DMS 273 treated with DMSO at 0.1 percent for 48 hours (cell line): ENCODE measurements at regions not wholly inside any gene's neighbourhood (a gene's known extent, or its start where the extent isn't known, plus 50 kb on each side); places are given as distances from the start of the nearest gene placed in this dataset.
"Not testable (repeated sequence)": the region's sequence is repeated elsewhere in the genome, so short reads cannot be mapped to it uniquely, and the experiment has no call there.

ENCODE experiments used
- DNase-seq: peaks from one replicate; lab custom pipeline; 2025; lab: John Stamatoyannopoulos, UW

DNA sequence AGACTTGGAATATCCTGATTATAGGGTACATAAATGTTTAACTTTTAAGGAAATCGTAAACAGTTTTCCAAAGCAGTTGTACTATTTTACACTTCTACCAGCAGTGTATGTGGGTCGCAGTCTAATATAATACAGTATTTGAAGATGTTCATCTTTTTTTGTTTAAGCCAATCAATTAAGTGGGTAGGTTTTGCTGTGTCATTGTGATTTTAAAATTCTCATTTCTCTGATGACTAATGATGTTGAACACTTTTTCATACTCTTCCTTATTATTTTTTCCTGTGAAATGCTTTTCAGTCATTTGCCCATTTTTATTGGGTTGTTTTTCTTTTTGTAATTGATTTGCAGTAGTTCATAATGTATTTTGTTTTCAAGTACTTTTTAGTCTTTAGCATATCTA is 2689.7 kb downstream of the PCDH9 start:
- no peak for DNase-seq

DNA sequence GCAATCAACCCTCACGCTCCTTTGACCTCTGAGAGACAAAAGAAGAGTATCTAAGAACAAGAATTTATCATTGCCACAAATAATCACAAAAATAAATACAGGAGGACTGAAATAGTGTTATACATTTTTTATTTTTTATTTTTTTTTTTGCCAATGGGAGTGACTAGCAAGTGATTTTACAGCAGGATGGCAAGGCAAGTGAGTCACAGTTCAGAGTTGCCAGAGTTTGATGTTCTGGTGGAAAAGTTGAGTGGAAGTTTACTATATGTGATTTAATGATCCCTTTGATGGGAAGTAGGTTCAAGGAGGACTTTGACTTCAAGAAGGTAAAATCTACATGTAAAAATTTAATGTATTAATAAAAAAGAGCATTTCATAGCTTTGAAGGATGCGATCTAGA is 2691.4 kb downstream of the PCDH9 start:
- DNase-seq = no peak

DNA sequence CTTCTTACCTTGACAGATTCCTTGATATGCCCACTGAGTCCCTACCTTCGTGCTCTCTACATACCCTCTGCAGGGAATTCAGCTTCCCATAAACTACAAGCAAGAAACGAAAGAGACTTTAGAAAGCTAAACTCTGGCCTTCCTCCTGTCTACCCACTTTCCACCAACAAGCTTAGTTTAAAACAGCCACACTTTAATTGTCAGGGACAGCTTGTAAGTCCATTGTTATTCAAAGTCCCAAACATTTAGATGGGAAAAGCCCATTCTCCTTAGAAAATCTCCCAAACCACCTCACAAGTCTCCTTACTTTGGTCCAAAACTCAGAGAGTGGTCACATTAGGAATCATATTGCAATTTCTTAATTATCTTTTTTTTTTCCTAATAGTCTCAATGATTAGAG is 2695.8 kb downstream of the PCDH9 start:
- DNase-seq = no peak

DNA sequence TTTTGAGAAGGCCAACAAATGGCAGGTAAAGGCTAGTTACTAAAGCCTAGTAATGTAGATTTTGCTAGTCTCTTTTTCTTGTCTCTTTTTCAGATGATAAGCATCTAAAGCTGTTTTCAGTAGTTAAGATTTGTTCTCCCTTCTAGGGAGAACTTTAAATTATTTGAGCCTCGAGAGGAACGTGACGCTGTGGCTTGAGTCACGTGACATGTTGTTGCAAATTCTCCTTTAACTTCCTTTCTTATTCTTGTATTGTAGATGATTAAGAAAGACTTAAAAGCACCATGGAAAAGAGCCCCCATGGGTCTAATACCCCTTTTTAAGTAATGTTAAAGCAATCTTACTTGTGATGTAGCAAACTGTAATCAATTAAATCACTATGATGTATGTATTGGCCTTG is 2698.7 kb downstream of the PCDH9 start:
- no peak for DNase-seq

DNA sequence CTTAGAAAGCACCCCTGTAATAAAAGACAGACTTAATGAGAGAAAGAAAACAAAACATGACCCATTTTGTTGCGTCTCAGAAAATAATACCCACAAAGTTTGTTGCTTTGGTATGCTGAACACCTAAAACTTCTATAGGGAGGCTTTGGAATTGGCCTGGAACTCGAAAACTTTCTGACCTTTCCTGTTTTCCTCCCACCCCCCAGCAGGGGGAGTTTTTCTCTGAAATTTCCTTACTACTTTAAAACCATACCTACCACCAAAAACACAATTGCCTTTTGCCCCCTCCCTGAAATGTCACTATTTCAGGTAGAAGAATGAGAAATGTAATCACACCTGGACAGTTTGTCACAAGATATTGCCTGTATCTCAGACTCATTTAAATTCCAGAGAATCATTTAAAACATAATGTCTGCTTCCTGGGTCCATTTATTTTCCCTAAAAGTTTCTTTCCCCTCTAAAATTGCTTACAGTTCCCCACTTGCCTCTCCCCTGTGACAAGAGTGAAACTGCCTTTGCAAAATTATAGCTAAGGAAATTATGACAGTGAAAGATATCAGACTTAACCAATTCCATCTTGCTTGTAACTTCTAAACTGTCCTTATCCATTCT is 2700.2 kb downstream of the PCDH9 start:
- no peak for DNase-seq

DNA sequence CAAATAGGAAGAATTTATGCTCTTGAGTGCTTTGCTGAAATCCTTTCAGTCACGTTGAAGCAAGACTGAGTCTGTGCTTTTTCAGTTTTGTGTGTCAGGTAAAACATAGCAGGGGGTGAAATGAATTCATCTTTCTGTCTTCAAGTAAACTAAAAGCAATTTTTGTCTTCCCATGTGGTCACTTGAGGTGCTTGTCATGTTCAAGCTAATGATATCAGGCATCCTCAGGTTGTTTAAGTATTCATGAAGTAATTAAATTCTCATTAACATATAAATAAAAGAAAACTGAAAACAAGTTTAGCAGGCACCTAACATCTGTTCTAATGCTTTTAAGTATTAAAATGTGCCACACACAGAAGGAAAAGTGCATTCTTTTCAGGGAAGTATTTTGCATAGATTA is 2701.3 kb downstream of the PCDH9 start:
- no peak for DNase-seq

DNA sequence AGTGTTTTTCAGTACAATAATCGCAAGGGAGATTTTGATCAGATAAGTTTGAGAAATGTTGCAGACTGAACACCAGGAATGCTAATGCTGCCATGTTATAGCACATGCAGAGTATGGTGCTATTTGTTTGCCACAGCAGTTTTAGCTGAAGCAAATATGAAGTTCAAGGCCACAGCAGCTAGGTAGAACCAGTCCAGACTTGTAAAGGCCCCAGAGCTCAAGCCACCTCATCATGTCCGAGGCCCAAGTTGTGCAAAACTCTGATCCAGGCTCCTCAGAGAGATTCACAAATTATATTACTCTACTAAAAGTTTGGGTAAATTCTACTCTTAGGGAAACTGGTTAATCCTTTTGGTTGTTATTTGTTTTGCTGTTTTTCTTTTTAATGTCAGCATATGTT is 2702.6 kb downstream of the PCDH9 start:
- DNase-seq = no peak

DNA sequence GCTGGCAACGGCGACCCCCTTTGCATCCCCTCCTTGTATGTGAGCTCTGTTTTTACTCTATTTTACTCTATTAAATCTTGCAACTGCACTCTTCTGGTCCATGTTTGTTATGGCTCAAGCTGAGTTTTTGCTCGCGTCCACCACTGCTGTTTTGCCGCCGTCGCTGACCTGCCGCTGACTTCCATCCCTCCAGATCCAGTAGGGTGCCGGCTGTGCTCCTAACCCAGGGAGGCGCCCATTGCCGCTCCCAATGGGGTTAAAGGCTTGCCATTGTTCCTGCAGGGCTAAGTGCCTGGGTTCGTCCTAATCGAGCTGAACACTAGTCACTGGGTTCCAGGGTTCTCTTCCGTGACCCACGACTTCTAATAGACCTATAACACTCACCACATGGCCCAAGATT is 2704.4 kb downstream of the PCDH9 start:
- DNase-seq = no peak

DNA sequence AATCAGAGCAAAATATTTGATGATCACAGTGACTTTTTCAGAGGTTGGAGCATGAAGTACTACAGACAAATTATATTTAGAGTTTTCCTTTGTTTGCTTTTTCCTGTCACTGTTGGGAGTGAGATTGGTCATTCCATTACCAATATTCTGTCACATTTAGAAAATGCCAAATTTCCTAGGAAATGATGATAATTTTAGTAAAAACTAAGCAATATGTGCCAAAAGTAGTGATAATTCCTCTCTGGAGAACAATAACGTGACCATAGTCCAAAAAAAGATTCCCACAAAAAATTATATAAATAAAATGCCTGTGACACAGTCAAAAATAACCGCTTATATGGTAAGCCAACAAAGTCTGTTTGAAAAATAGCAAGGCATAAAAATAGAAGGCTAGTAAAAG is 2719.4 kb downstream of the PCDH9 start:
- no peak for DNase-seq

DNA sequence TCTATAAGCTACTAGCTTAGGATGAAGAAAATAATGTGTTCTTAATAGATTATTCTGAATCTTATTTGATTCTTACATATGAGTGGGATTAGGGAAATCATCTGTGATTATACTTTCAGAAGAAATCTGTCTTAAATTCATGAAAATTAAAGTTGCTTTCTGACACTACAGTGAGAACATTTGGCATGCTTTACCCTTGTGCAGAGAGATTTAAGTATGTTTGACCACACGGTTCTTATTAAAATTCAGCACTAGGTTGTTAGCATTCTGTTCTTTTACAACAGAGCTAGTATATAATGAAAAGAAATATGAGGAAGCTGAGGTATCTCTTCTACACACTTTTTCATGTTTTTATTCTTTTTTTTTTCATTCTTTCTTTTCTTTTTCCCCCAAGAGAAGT is 2723.9 kb downstream of the PCDH9 start:
- DNase-seq = no peak

DNA sequence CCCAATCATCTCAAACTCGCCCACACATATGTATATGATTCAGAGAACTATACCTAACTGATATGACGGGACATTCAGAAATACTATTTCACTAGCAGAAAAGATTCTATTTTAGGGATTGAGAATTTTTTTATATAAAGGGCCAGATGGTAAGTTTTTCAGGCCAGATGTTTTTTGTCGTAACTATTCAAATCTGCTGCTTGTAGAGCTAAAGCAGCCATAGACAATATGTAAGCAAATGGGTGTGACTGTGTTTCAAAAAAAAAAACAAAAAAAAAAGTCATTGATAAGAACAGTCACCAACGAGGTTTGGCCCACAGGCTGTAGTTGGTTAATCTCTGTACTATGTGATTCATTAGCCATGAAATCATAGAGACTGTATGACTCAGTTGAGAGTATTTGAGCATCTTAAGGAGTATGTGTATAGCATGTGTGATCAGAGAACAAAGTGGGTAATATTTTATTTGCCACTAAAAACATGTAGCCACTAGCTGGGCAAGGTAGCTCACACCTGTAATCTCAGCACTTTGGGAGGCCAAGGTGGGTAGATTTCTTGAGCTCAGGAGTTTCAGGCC is 2724.7 kb downstream of the PCDH9 start:
- DNase-seq = no peak

DNA sequence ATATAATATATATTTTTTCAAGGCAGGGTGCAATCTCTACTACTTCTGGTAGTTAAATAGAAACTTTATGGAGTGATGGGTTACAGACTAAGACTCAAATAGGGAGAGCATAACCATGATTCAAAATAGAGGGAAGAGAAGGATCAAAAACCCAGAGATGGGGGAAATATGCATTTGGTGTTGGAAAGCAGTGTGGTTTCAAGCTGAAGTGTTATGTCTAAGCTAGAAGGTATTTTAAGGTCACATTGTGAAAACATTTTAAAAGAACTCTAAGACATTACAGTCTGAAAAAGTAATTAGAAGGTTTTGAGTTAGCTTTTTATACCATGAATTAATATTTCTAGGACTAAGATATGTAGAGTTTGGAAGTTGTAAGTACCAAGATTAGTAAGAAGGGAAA is 2741.4 kb downstream of the PCDH9 start:
- DNase-seq = no peak

DNA sequence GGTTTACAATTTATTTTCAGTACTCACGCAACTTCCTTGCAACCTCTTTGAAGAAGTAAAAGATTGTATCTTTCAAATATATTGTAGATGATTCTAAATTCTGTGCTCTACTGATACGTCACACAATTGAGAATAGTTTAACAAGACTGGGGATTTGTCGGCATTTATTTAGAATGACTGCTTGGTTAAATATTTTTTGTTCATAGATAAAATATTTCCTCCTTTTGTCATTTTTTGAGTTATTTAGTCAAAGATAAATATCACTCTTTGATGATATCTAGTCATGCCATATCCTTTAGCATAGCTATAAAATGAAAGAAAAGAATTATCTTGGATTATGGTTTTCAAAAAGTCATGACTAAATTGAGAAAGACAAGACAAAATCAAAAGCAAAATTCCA is 2747.8 kb downstream of the PCDH9 start:
- no peak for DNase-seq

DNA sequence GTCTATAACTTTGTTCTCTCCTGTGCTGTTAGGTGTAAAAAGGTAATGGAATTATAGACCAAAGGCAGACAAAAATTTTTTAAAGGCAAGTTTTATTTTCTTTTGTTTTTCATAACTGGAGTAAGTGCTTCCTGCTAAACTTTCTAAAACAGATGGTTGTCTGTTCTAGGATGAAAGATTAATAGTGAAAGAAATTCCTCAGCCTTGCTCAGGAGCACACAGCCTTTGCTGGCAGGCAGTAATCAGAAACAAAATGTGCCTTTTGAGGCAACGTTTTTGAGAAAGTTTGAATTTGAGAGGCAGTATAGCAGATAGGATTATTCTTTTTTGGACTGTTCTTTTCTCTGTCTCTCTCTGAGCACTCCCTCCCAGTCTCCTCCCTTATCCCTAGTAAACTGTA is 2749.5 kb downstream of the PCDH9 start:
- no peak for DNase-seq

DNA sequence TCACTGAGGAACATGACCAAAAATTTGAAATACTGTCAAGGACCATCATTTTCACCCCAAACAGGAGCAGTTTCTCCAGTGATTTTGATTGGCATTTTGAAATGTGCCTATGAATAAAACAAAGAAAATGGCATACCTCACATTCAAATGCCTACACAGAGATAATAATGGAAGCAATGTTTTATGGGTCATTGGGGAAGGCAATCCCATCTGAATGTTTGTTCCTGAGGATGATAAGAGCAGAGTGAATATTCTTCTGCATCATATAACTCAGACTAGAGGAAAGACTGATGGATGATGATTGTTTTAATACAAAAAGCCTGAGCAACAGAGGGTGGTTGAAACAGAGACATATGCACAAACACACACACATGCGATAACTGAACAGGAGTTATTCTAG is 2749.9 kb downstream of the PCDH9 start:
- DNase-seq = no peak

DNA sequence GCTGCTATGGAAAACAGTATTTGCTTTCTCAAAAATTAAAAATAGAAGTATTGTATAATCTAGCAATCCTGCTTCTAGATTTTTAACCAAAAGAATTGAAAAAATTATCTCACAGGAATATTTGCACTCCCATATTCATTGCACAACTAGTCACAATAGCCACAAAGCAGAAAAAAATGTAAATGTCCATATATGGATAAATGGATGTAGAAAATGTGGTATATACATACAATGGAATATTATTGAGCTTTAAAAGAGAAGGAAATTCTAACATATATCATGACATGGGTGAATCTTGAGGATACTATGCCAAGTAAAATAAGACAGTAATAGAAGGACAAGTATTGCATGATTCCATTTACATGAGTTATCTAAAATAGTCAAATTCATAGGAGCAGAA is 2753.0 kb downstream of the PCDH9 start:
- no peak for DNase-seq

DNA sequence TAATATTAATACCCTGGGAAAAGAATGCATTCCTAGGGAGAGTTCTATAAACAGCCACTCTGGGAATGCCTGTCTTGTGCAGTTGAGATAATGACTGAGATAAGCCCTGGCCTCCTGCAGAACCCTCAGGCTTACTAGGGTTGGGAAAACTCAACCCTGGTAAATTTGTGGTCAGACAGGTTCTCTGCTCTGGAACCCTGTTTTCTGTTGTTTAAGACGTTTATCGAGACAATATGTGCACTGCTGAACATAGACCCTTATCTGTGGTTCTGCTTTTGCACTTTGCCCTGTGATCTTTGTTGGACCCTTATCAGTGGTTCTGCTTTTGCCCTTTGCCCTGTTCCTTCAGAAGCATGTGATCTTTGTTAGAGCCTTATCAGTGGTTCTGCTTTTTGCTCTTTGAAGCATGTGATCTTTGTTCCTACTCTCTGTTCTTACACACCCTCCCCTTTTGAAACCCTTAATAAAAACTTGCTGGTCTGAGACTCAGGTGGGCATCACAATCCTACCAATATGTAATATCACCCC is 2754.0 kb downstream of the PCDH9 start:
- not testable (repeated sequence) for DNase-seq

DNA sequence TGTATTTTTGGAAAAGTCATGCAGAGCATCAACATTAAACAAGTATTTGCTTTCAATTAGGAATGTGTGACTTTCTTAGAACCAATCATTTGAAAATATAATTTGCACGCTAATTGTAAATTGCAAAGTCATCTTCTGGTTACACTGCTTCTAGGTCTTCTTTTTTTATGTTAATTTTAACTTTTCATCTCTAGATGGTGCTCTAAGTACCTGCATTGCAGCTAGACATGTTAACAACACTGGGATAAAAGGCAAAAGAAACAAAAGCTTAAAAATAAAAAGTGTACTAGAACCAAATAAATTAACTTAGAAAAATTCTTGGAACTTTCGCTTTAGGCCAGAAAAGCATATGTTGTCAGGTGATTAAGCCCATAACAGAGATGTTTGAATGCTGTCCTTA is 2758.2 kb downstream of the PCDH9 start:
- DNase-seq = peak; percentile 7

DNA sequence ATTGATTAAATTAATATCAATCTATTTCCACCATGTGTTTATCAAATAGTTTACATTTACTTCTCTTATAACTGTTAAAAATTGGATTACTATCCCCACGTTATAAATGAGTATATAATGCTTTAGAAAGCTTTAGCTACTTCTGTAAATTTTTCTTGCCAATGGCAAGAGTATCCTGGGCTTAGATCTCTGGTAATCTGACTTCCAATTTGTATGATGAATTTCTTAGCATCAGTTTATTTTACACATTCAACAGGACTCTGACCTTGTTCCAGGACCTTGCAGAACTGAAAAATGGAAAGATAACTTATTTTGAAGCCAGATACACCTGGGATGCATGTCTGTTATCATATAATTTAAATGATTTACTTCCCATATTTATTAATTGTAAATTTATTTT is 2759.4 kb downstream of the PCDH9 start:
- DNase-seq = no peak

DNA sequence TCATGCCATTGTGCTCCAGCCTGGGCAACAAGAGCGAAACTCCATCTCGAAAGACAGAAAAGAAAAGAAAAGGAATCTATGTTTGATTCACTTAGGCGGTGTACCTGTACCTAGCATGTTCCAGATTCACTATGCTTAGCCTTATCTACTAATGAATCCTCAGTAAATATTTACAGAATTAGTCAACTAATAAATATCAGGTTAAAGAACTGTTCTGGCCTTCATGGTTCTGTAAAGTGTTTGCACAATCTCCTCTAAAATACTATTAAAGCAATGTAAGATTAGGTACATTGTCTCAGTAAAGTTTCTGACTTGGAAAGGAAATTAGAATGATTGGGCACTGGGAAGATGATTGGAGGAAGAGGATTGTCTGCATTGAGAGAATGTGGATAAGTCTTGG is 2770.4 kb downstream of the PCDH9 start:
- DNase-seq = no peak

DNA sequence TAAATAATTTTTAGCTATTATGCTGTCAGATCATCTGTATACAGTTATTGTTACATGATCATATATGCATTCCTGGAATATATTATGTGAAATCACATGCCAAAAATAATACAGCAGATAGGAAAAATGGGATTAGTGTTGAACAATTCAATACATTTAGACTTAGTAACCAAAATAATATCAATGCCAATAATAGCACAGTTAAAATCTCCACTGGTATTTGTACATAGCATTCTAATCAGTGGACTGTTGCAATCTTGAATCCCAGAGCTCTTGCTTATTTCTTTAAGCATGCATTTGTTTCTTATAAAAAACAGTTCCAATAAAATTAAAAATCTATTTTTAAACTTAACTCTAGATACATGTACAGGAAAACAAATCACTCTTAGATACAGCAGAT is 2772.2 kb downstream of the PCDH9 start:
- no peak for DNase-seq

DNA sequence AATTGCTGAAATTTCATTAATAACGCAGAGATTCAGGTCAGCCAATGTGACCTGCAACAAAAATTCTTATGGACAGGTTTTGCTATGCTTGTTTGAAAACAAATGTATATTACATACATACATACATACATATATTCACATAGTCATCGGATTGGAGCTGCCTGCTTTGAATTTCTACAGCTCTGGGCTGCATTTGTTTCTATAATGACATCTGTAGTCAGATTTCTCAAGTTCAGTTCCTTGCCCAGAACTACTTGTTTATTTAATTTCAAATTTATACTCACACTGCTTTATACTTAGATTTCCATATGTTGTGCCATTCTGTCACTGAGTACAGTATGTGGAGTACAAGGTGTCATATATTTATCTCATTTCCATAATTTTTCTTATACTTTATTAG is 2775.0 kb downstream of the PCDH9 start:
- no peak for DNase-seq

DNA sequence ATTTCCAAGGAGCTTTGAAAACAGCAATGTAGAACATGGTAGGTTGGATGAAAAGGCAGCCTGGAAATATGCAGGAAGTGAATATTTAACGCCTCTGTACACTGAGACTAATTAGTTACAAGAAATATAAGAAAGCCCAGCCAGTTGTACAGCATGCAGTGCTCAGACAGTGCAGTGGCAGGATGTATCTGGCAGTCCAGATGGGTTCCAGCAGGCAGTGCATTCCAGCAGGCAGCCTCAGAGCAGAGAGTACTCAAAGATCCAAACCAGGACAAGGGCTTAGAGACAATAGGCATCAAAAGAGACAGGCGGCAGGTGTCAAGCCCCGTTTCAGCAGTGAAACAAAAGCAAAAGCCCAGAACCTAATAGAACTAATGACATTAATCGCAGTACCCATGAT is 2776.3 kb downstream of the PCDH9 start:
- no peak for DNase-seq

DNA sequence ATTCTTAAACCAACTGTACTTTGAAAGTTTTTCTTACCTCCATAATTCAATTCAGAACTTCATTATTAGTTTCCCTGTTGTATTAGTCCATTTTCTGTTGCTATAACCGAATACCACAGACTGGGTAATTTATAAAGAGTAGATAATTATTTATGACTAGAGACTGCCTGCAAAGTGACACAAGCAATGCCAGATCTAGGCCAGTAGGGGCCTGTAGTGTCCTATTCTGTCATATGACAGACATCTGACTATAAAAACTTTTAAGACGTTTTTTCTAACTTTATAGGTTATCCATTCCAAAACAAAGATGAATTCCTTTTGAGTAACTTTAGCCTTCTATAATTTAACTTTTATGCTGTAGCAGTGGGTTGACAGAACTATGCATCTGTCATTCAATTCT is 2783.8 kb downstream of the PCDH9 start:
- DNase-seq = no peak
